Osteoblast (primary cell): ENCODE measurements at regions not wholly inside any gene's neighbourhood (a gene's known extent, or its start where the extent isn't known, plus 50 kb on each side); places are given as distances from the start of the nearest gene placed in this dataset.

Source experiments
- DNase-seq: peaks from one replicate; pipeline ENCODE4 v3.0.0; 2011; ENCODE audit warnings: low spot score, mixed read lengths; ENCODE audit not compliant: insufficient read length; ENCODE audit errors: missing footprints
- H2AFZ ChIP-seq: 2 replicates; pipeline ENCODE4 v1.6.0; 2011; ENCODE audit warnings: mild to moderate bottlenecking, low read length
- H3K27ac ChIP-seq: 2 replicates; pipeline ENCODE4 v1.5.1; 2011; ENCODE audit warnings: mild to moderate bottlenecking, low read depth, low read length, moderate library complexity
- H3K27me3 ChIP-seq: 2 replicates; pipeline ENCODE4 v1.6.0; 2012; ENCODE audit warnings: mild to moderate bottlenecking, control low read depth, inconsistent platforms, low read length, moderate library complexity; ENCODE audit not compliant: insufficient read depth
- H3K36me3 ChIP-seq: 2 replicates; pipeline ENCODE4 v1.5.1; 2011; ENCODE audit warnings: mild to moderate bottlenecking, low read length, control low read depth, moderate library complexity; ENCODE audit not compliant: insufficient read depth
- H3K4me1 ChIP-seq: 2 replicates; pipeline ENCODE4 v1.5.1; 2011; ENCODE audit warnings: mild to moderate bottlenecking, low read length, control low read depth, moderate library complexity; ENCODE audit not compliant: insufficient read depth
- H3K4me2 ChIP-seq: 2 replicates; pipeline ENCODE4 v1.6.0; 2011; ENCODE audit warnings: mild to moderate bottlenecking, low read length; ENCODE audit not compliant: insufficient read depth
- H3K4me3 ChIP-seq: fragments of 200-600 bp; sonication (generic); 3 replicates; pipeline ENCODE4 v1.5.1; 2012; ENCODE audit warnings: mild to moderate bottlenecking, low read length, inconsistent platforms; ENCODE audit not compliant: insufficient read depth
- H3K79me2 ChIP-seq: 2 replicates; pipeline ENCODE4 v1.6.0; 2012; ENCODE audit warnings: mild to moderate bottlenecking, low read length, control low read depth, inconsistent platforms; ENCODE audit not compliant: insufficient read depth
- H3K9me3 ChIP-seq: 2 replicates; pipeline ENCODE4 v1.5.1; 2011; ENCODE audit warnings: low read depth, low read length, control low read depth
- H4K20me1 ChIP-seq: 2 replicates; pipeline ENCODE4 v1.6.0; 2012; ENCODE audit warnings: mild to moderate bottlenecking, low read length, control low read depth; ENCODE audit not compliant: insufficient read depth
- TF ChIP-seq, protein P1 (sequence below): IDR thresholded peaks from 2 replicates; pipeline ENCODE4 v1.5.1; 2011; ENCODE audit warnings: mild to moderate bottlenecking, low read depth, low read length, moderate library complexity; ENCODE audit errors: extremely low read depth

GRCh38 chr5:87069311-87069710, 198.4 kb upstream of the RASA1 start:
- Histone ChIP-seq H2AFZ (no peak overlapping the region), H3K27me3 (no peaks in the 10 kb centered on the region), H3K4me1 (peaks cover 6% of the 10 kb centered on the region), H3K27ac (no peak overlapping the region), H3K36me3 (no peaks in the 10 kb centered on the region), H3K9me3 (no peaks in the 10 kb centered on the region), H3K4me3 (no peak overlapping the region), H3K4me2 (no peak overlapping the region), H4K20me1 (no peaks in the 10 kb centered on the region), H3K79me2 (no peaks in the 10 kb centered on the region)
- DNase-seq, result no peak
- TF ChIP-seq, protein P1, sequence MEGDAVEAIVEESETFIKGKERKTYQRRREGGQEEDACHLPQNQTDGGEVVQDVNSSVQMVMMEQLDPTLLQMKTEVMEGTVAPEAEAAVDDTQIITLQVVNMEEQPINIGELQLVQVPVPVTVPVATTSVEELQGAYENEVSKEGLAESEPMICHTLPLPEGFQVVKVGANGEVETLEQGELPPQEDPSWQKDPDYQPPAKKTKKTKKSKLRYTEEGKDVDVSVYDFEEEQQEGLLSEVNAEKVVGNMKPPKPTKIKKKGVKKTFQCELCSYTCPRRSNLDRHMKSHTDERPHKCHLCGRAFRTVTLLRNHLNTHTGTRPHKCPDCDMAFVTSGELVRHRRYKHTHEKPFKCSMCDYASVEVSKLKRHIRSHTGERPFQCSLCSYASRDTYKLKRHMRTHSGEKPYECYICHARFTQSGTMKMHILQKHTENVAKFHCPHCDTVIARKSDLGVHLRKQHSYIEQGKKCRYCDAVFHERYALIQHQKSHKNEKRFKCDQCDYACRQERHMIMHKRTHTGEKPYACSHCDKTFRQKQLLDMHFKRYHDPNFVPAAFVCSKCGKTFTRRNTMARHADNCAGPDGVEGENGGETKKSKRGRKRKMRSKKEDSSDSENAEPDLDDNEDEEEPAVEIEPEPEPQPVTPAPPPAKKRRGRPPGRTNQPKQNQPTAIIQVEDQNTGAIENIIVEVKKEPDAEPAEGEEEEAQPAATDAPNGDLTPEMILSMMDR, result no peak

DNA sequence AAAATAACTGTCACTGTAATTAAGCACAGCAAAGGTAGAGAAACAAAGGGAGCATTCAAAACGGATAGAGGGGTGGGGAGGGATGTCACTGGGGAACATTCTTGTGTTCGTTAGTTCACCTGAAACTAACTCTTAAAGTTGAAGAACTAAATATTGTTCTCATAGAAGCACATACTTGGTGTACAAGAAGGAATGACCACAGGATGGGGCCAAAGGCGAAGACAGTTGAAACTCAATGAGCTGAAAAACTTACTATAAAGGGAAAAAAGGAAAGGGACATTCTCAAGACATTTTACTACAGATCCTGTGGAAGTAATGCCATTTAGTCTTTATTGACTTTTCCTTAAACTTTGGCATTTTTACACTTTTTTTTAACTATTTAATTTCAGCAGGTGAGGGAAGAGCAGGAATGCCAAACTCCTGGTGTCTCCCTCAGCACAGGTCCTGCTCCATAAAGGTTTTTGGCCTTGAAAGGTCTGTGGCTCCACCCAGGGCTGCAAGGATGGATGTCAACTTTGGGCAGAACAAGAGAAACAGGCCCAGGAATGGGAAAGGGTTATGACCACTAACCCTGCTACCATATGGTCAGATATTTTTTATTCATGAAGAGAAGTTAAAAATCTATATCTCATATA, 197.6 kb upstream of the RASA1 start:
- Histone ChIP-seq H3K36me3 (no peaks in the 10 kb centered on the region), H3K4me2 (peak overlapping the region; percentile 47), H3K9me3 (no peaks in the 10 kb centered on the region), H3K27ac (no peak overlapping the region), H3K4me1 (peaks cover 6% of the 10 kb centered on the region), H4K20me1 (no peaks in the 10 kb centered on the region), H3K27me3 (no peaks in the 10 kb centered on the region), H3K4me3 (no peak overlapping the region), H2AFZ (peak overlapping the region; percentile 78), H3K79me2 (no peaks in the 10 kb centered on the region)
- peak; percentile 82 for DNase-seq
- TF ChIP-seq, protein P1, result peak; percentile 77

- DNase-seq, result no peak
- Histone ChIP-seq H3K36me3 (no peaks in the 10 kb centered on the region), H4K20me1 (no peaks in the 10 kb centered on the region), H3K27ac (no peak overlapping the region), H3K27me3 (no peaks in the 10 kb centered on the region), H3K79me2 (no peaks in the 10 kb centered on the region), H3K4me2 (no peak overlapping the region), H3K4me3 (no peak overlapping the region), H3K9me3 (no peaks in the 10 kb centered on the region), H3K4me1 (peaks cover 6% of the 10 kb centered on the region), H2AFZ (no peak overlapping the region)
- TF ChIP-seq, protein P1, result no peak
Observed at GRCh38 chr5:87074072-87074471, 193.6 kb upstream of the RASA1 start.

DNA sequence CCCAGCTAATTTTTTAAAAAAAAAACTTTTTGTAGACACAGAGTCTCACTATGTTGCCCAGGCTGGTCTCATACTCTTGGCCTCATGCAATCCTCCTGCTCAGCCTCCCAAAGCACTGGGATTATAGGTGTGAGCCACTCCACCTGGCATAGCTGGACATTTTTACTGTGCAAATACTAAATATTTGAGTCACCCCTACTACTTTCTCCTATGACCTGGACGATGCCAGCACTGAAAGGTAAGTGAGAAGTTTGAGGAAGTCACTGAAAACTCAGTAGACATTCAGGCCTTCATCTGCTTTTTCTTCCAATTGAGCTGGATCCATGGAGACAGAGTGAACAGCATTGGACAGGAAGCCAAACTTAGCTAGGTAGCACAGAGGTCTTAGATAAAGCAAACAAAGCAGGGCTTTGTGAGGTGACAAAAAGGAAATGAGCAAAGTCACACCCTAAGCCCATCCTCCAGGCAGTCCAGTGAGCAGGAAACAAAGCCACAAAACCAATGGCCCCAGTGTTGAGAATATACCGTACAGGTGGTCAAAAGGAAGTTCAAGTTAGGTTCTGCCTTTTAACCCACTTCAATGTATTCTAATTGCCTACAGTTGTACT, 192.6 kb upstream of the RASA1 start:
- TF ChIP-seq, protein P1, result no peak
- H3K9me3 ChIP-seq, result no peaks in the 10 kb centered on the region
- H2AFZ ChIP-seq, result peak overlapping the region; percentile 71

More for the DNA sequence above, 192.6 kb upstream of the RASA1 start:
- H3K4me2 ChIP-seq, result no peak overlapping the region
- H3K27me3 ChIP-seq, result no peaks in the 10 kb centered on the region
- H3K27ac ChIP-seq, result no peak overlapping the region
- peaks cover 3% of the 10 kb centered on the region for H3K4me1 ChIP-seq
- no peak overlapping the region for H3K4me3 ChIP-seq
- H3K79me2 ChIP-seq, result no peaks in the 10 kb centered on the region
- no peaks in the 10 kb centered on the region for H4K20me1 ChIP-seq
- no peak for DNase-seq
- no peaks in the 10 kb centered on the region for H3K36me3 ChIP-seq
